IMR-90 (cell line): ENCODE measurements at regions not wholly inside any gene's neighbourhood (a gene's known extent, or its start where the extent isn't known, plus 50 kb on each side); places are given as distances from the start of the nearest gene placed in this dataset.

Experiments used
- ATAC-seq: fragments of 200-7000 bp; cut with Tn5 transposase; 2 replicates; pipeline ENCODE4 v1.9.1; 2020; ENCODE audit warnings: low read depth, mild to moderate bottlenecking, moderate library complexity
- BruUV-seq: library from RNA; stranded (reverse); fragments of 400-500 nt; replicated peaks from 2 replicates; lab custom pipeline; 2021; lab: Mats Ljungman, UMichigan
- CTCF ChIA-PET: fragments of 300-600 bp; formaldehyde crosslinking; extraction: SDS; loops from one replicate; lab custom pipeline; 2021; ENCODE audit warnings: antibody characterized with exemption; lab: Yijun Ruan, JAX
- POLR2A ChIA-PET: fragments of 300-600 bp; sonication (Branson Sonifier 250); formaldehyde crosslinking; loops from one replicate; lab custom pipeline; 2022; ENCODE audit warnings: antibody characterized with exemption; ENCODE audit not compliant: unreplicated experiment; lab: Charles Lee
- DNase-seq: peaks from one replicate; pipeline ENCODE4 v3.0.0; 2013
- H2AFZ ChIP-seq: replicated peaks from 2 replicates; pipeline ENCODE3; 2013; ENCODE audit warnings: low read length, mild to moderate bottlenecking; ENCODE audit not compliant: poor library complexity
- H2AK5ac ChIP-seq: 2 replicates; pipeline ENCODE4 v1.6.1; 2013; ENCODE audit warnings: low read depth, low read length, inconsistent platforms
- H2AK9ac ChIP-seq: replicated peaks from 2 replicates; pipeline ENCODE3; 2013; ENCODE audit warnings: mild to moderate bottlenecking, low read depth, low read length, moderate library complexity; ENCODE audit not compliant: poor library complexity
- H2BK120ac ChIP-seq: 2 replicates; pipeline ENCODE4 v1.6.1; 2013; ENCODE audit warnings: low read depth, low read length, inconsistent platforms
- H2BK15ac ChIP-seq: 3 replicates; pipeline ENCODE4 v1.6.1; 2013; ENCODE audit warnings: low read depth, low read length, inconsistent platforms
- H2BK20ac ChIP-seq: 2 replicates; pipeline ENCODE4 v1.6.1; 2013; ENCODE audit warnings: low read depth, mild to moderate bottlenecking, inconsistent platforms, low read length, moderate library complexity
- H2BK5ac ChIP-seq: 2 replicates; pipeline ENCODE4 v1.6.1; 2013; ENCODE audit warnings: mild to moderate bottlenecking, low read depth, low read length, inconsistent platforms; ENCODE audit not compliant: poor library complexity, severe bottlenecking
- H3K14ac ChIP-seq: replicated peaks from 2 replicates; pipeline ENCODE4 v1.6.1; 2013; ENCODE audit warnings: low read depth, low read length, inconsistent platforms
- H3K18ac ChIP-seq: 2 replicates; pipeline ENCODE4 v1.6.1; 2013; ENCODE audit warnings: low read depth, low read length, control low read depth
- H3K23ac ChIP-seq: 2 replicates; pipeline ENCODE4 v1.6.1; 2013; ENCODE audit warnings: low read depth, low read length, inconsistent platforms
- H3K27ac ChIP-seq: 2 replicates; pipeline ENCODE4 v1.5.1; 2013; ENCODE audit warnings: mild to moderate bottlenecking, control low read depth, low read length; ENCODE audit not compliant: insufficient read depth
- H3K27me3 ChIP-seq: 2 replicates; pipeline ENCODE4 v1.6.1; 2013; ENCODE audit warnings: low read length; ENCODE audit not compliant: control insufficient read depth, insufficient read depth
- H3K36me3 ChIP-seq: 2 replicates; pipeline ENCODE4 v1.6.1; 2013; ENCODE audit warnings: low read length, mixed read lengths; ENCODE audit not compliant: control insufficient read depth, insufficient read depth
- H3K4ac ChIP-seq: 2 replicates; pipeline ENCODE4 v1.6.1; 2013; ENCODE audit warnings: low read depth, low read length, inconsistent platforms
- H3K4me1 ChIP-seq: 2 replicates; pipeline ENCODE4 v1.6.1; 2013; ENCODE audit warnings: low read length, mixed read lengths; ENCODE audit not compliant: control insufficient read depth, insufficient read depth
- H3K4me2 ChIP-seq: 2 replicates; pipeline ENCODE4 v1.6.1; 2013; ENCODE audit warnings: low read depth, mild to moderate bottlenecking, control low read depth, low read length, moderate library complexity
- H3K4me3 ChIP-seq: 2 replicates; pipeline ENCODE4 v1.5.1; 2013; ENCODE audit warnings: low read depth, mild to moderate bottlenecking, control low read depth, low read length, moderate library complexity; ENCODE audit not compliant: insufficient read depth
- H3K56ac ChIP-seq: 2 replicates; pipeline ENCODE4 v1.6.1; 2013; ENCODE audit warnings: low read length, inconsistent platforms; ENCODE audit not compliant: insufficient read depth; ENCODE audit errors: extremely low read depth
- H3K79me1 ChIP-seq, 2 experiments: 2 replicates each; pipeline ENCODE4 v1.6.1; 2013; ENCODE audit warnings: low read length in 2 of 2, inconsistent platforms in 1 of 2, low read depth in 1 of 2
- H3K9ac ChIP-seq: 2 replicates; pipeline ENCODE4 v1.6.1; 2013; ENCODE audit warnings: low read depth, low read length, control low read depth
- H3K9me1 ChIP-seq: 2 replicates; pipeline ENCODE4 v1.6.1; 2013; ENCODE audit warnings: low read length, inconsistent platforms; ENCODE audit not compliant: insufficient read depth
- H3K9me3 ChIP-seq: 2 replicates; pipeline ENCODE4 v1.6.1; 2013; ENCODE audit warnings: low read length; ENCODE audit not compliant: control insufficient read depth, insufficient read depth
- H4K20me1 ChIP-seq: 2 replicates; pipeline ENCODE4 v1.6.1; 2013; ENCODE audit warnings: low read length, inconsistent platforms; ENCODE audit not compliant: insufficient read depth
- H4K5ac ChIP-seq: 2 replicates; pipeline ENCODE4 v1.6.1; 2013; ENCODE audit warnings: mild to moderate bottlenecking, low read depth, low read length, control low read depth
- H4K8ac ChIP-seq, 2 experiments: 2 replicates each; pipeline ENCODE4 v1.6.1; 2013; ENCODE audit warnings: low read depth in 2 of 2, low read length in 2 of 2, control low read depth in 1 of 2, inconsistent platforms in 1 of 2
- H4K91ac ChIP-seq: 2 replicates; pipeline ENCODE4 v1.6.1; 2013; ENCODE audit warnings: low read depth, low read length, inconsistent platforms; ENCODE audit not compliant: insufficient read depth
- BHLHE40 ChIP-seq: fragments of 150-350 bp; IDR thresholded peaks from 2 replicates; pipeline ENCODE4 v1.6.1; 2016; ENCODE audit warnings: mild to moderate bottlenecking, low read depth, low read length
- CEBPB ChIP-seq: IDR thresholded peaks from 2 replicates; pipeline ENCODE4 v1.6.1; 2012; ENCODE audit warnings: low read depth, low read length, improper control_type of control experiment
- FOS ChIP-seq: fragments of 150-350 bp; IDR thresholded peaks from 2 replicates; pipeline ENCODE4 v1.6.1; 2016; ENCODE audit warnings: low read depth, low read length
- MAFK ChIP-seq: IDR thresholded peaks from 2 replicates; pipeline ENCODE4 v1.6.1; 2012; ENCODE audit warnings: low read depth, low read length, improper control_type of control experiment
- MAZ ChIP-seq: IDR thresholded peaks from 2 replicates; pipeline ENCODE4 v1.6.1; 2012; ENCODE audit warnings: low read depth, mild to moderate bottlenecking, low read length, improper control_type of control experiment, moderate library complexity, borderline replicate concordance
- NFE2L2 ChIP-seq: fragments of 150-350 bp; IDR thresholded peaks from 2 replicates; pipeline ENCODE4 v1.6.1; 2016; ENCODE audit warnings: low read depth, mild to moderate bottlenecking, low read length
- RAD21 ChIP-seq: IDR thresholded peaks from 2 replicates; pipeline ENCODE4 v1.6.1; 2012; ENCODE audit warnings: low read length, improper control_type of control experiment
- RCOR1 ChIP-seq: IDR thresholded peaks from 2 replicates; pipeline ENCODE4 v1.6.1; 2012; ENCODE audit warnings: mild to moderate bottlenecking, low read length, improper control_type of control experiment; ENCODE audit not compliant: insufficient replicate concordance
- SMC3 ChIP-seq: fragments of 150-350 bp; IDR thresholded peaks from 2 replicates; pipeline ENCODE4 v1.6.1; 2016; ENCODE audit warnings: low read depth, mild to moderate bottlenecking, antibody characterized with exemption, low read length, moderate library complexity
- WGBS, 2 experiments: methylation state at CpG; one replicate each; pipeline versions ENCODE4 v1.1.5 to v1.1.7; 2013; ENCODE audit warnings: missing lambda C conversion rate in 2 of 2; ENCODE audit not compliant: insufficient read length in 1 of 2; ENCODE audit errors: extremely low coverage in 2 of 2; 5-methylcytosine and 5-hydroxymethylcytosine counted together
- dilution Hi-C: fragments of 300-500 bp; cut with HindIII; formaldehyde crosslinking; loops from one replicate; pipeline ENCODE4 v1.14.3; 2018; ENCODE audit warnings: low sequenced_read_pairs; ENCODE audit not compliant: unreplicated experiment
- in situ Hi-C: fragments of 300-500 bp; cut with MboI; formaldehyde crosslinking; loops from 3 replicates; pipeline ENCODE4 v1.14.3; 2019; ENCODE audit warnings: low sequenced_read_pairs, inconsistent platforms, mixed read lengths
- intact Hi-C: fragments of 100-400 bp; cut with micrococcal nuclease; formaldehyde crosslinking; loops from 2 replicates; pipeline ENCODE4 v1.10.0; 2022
- TF ChIP-seq, protein P1 (sequence below): fragments of 150-350 bp; IDR thresholded peaks from 2 replicates; pipeline ENCODE4 v1.6.1; 2016; ENCODE audit warnings: low read depth, mild to moderate bottlenecking, low read length, moderate library complexity, borderline replicate concordance
- TF ChIP-seq, protein P2 (sequence below): fragments of 150-350 bp; IDR thresholded peaks from 2 replicates; pipeline ENCODE4 v1.6.1; 2017; ENCODE audit warnings: mild to moderate bottlenecking, antibody characterized with exemption, low read length, low read depth
- TF ChIP-seq, protein P3 (sequence below): conservative IDR thresholded peaks from 2 replicates; pipeline ENCODE4 v1.5.1; 2012; ENCODE audit warnings: mild to moderate bottlenecking, low read depth, low read length, improper control_type of control experiment

DNA sequence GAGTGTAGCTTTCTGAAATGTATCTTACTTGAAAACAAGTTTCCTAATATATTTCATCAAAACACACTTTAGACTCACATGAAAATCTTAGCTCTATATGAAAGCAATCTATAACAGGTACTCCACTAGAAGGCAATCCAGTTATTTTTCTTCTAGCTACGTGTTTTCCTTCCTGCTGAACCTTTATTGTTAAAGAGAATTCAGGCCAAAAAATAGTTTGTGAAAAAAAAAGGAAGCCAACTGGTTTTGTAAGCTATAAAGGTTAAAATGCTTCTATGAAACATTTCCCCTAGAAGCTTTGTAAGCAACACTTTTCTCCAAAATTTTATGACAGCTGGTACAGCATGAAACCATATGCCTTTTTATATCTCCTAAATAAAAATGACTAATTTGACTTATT is 304.7 kb upstream of the DIAPH2 start:
- in situ Hi-C loops = no loop called here

More for the DNA sequence above, 304.7 kb upstream of the DIAPH2 start:
- Histone ChIP-seq H2BK120ac (no peak overlapping the region), H3K9me3 (no peaks in the 10 kb centered on the region), H2AK5ac (no peak overlapping the region), H3K79me1 (no peaks in the 10 kb centered on the region), H3K56ac (no peak overlapping the region), H3K27ac (no peak overlapping the region), H2BK15ac (no peak overlapping the region), H4K5ac (no peak overlapping the region), H3K4me1 (peaks cover 3% of the 10 kb centered on the region; the same call in 1 of the 2 replicates), H4K20me1 (no peaks in the 10 kb centered on the region), H3K27me3 (no peaks in the 10 kb centered on the region), H2BK5ac (no peak overlapping the region), H3K4me2 (no peak overlapping the region), H2BK20ac (no peak overlapping the region), H3K4ac (no peak overlapping the region), H2AFZ (no peak overlapping the region), H2AK9ac (no peak overlapping the region), H3K9ac (no peak overlapping the region), H3K36me3 (no peaks in the 10 kb centered on the region), H4K8ac (no peak overlapping the region), H3K23ac (no peak overlapping the region), H3K4me3 (no peak overlapping the region), H4K91ac (no peak overlapping the region), H3K18ac (no peak overlapping the region), H3K14ac (no peak overlapping the region), H3K9me1 (no peaks in the 10 kb centered on the region)
- ChIA-PET CTCF (no interaction called here), POLR2A (no interaction called here)
- ATAC-seq (no peak), DNase-seq (no peak)
- TF ChIP-seq SMC3 (no peak), RCOR1 (no peak), CEBPB (no peak), BHLHE40 (no peak), RAD21 (no peak), FOS (no peak), MAFK (no peak), MAZ (no peak), NFE2L2 (no peak)
- TF ChIP-seq, protein P1, sequence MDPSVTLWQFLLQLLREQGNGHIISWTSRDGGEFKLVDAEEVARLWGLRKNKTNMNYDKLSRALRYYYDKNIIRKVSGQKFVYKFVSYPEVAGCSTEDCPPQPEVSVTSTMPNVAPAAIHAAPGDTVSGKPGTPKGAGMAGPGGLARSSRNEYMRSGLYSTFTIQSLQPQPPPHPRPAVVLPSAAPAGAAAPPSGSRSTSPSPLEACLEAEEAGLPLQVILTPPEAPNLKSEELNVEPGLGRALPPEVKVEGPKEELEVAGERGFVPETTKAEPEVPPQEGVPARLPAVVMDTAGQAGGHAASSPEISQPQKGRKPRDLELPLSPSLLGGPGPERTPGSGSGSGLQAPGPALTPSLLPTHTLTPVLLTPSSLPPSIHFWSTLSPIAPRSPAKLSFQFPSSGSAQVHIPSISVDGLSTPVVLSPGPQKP = no peak
- TF ChIP-seq, protein P2, sequence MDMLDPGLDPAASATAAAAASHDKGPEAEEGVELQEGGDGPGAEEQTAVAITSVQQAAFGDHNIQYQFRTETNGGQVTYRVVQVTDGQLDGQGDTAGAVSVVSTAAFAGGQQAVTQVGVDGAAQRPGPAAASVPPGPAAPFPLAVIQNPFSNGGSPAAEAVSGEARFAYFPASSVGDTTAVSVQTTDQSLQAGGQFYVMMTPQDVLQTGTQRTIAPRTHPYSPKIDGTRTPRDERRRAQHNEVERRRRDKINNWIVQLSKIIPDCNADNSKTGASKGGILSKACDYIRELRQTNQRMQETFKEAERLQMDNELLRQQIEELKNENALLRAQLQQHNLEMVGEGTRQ = no peak
- TF ChIP-seq, protein P3, sequence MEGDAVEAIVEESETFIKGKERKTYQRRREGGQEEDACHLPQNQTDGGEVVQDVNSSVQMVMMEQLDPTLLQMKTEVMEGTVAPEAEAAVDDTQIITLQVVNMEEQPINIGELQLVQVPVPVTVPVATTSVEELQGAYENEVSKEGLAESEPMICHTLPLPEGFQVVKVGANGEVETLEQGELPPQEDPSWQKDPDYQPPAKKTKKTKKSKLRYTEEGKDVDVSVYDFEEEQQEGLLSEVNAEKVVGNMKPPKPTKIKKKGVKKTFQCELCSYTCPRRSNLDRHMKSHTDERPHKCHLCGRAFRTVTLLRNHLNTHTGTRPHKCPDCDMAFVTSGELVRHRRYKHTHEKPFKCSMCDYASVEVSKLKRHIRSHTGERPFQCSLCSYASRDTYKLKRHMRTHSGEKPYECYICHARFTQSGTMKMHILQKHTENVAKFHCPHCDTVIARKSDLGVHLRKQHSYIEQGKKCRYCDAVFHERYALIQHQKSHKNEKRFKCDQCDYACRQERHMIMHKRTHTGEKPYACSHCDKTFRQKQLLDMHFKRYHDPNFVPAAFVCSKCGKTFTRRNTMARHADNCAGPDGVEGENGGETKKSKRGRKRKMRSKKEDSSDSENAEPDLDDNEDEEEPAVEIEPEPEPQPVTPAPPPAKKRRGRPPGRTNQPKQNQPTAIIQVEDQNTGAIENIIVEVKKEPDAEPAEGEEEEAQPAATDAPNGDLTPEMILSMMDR = no peak
- dilution Hi-C loops = no loop called here
- WGBS, 2 experiments = no CpG with 5 or more reads among the region's 1 CpG
- intact Hi-C loops = loop anchor here (10.0 kb wide), 2 partner anchors 455 to 1305 kb away; no protein-coding TSS in a partner anchor
- no TSS peak for BruUV-seq
